GM21381 (cell line): ENCODE measurements at regions not wholly inside any gene's neighbourhood (a gene's known extent, or its start where the extent isn't known, plus 50 kb on each side); places are given as distances from the start of the nearest gene placed in this dataset.
A peak's percentile ranks its signal among the peaks of the same experiment; 100 is the strongest.

ENCODE experiments used
- ATAC-seq: cut with Tn5 transposase; IDR thresholded peaks from one replicate; pipeline ENCODE4 v1.9.1; 2021; ENCODE audit warnings: mild to moderate bottlenecking, moderate library complexity; ENCODE audit not compliant: unreplicated experiment

- ATAC-seq, result no peak
These were observed 52.5 kb upstream of the RPL34 start for GRCh38 chr4:108567831-108568230.

GRCh38 chr4:108561116-108561515, 59.3 kb upstream of the RPL34 start:
- ATAC-seq, result no peak

- no peak for ATAC-seq
These were observed 59.8 kb upstream of the RPL34 start for GRCh38 chr4:108560616-108561015.

GRCh38 chr4:108559911-108560310, 60.5 kb upstream of the RPL34 start:
- no peak for ATAC-seq

GRCh38 chr4:108559068-108559793, 61.1 kb upstream of the RPL34 start:
- ATAC-seq, result no peak

GRCh38 chr4:108556588-108557200, 63.7 kb upstream of the RPL34 start:
- no peak for ATAC-seq

- no peak for ATAC-seq
These were observed 64.2 kb upstream of the RPL34 start for GRCh38 chr4:108556166-108556565.

DNA sequence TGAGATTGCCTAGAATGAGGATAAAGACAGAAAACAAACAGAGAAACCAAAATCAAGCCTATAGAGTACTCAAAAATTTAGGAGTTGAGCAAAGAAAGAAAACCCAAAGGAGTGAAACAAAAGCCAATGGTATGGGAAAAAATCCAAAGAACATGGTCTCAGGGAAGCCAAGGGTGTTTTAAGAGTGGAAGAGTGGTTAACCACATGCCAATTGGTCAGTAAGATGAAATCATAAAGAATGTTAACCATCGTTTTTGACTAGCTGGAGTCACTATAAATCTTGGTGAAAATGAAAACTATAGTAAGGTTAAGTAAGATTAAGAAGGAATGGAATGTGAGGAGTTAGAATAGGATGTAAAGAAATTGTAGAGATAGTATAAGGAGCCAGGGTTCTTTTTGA, 64.7 kb upstream of the RPL34 start:
- no peak for ATAC-seq

- ATAC-seq, result no peak
These were observed 72.7 kb upstream of the RPL34 start for GRCh38 chr4:108547682-108548081.

- ATAC-seq, result no peak
These were observed 73.6 kb upstream of the RPL34 start for GRCh38 chr4:108546728-108547127.

DNA sequence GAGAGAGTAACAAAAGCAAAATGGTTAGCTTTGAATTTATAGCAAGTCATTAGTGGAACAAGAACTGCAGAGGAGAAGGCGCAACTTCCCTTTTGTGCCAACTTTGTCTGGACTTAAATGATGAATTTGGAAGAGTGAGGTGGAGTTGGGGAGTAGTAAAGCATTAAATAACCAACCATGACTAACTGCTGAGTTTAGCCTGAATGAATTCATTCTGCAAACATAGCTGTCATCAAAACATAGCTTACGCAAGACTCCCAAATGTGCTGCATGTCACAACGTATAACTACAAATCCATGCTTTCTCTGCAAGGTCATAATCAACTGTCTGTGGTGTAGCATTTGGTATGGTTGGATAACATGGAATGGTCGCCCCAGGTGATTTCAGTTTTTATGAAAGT, 75.9 kb upstream of the RPL34 start:
- ATAC-seq, result no peak

GRCh38 chr4:108543359-108543968, 76.9 kb upstream of the RPL34 start:
- no peak for ATAC-seq

GRCh38 chr4:108540536-108540935, 79.8 kb upstream of the RPL34 start:
- ATAC-seq, result peak; percentile 68

- no peak for ATAC-seq
These were observed 83.8 kb upstream of the RPL34 start for GRCh38 chr4:108536577-108536976.

GRCh38 chr4:108535757-108536156, 84.6 kb upstream of the RPL34 start:
- no peak for ATAC-seq

GRCh38 chr4:108533876-108534275, 86.5 kb upstream of the RPL34 start:
- no peak for ATAC-seq

DNA sequence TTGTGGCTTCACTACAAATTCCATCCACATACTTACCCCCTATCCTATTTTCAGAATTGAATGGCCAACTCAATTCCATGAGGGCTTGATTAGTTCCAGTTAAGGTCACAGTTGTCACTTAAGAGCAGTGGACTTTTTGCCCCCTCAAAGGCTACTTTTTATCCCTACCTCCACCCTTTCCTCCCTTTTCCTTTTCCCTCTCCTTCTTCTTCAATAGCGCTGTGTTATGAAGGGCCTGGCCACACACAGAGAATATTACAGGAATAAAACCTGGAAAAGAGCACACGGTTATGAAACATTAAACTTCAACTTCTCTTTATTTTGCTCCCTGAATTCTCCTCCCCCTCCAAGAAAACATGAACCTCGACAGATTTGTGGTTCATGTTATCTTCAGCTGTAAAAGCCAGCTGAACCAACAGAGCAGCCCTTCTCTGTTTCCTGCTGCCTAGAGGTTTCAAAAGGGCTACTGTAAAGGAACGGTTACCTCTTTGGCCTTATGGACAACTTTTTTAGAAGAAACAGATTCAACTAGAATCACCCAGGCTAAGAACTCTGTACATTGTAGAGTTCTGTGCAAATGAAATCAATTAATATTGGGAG, 87.0 kb upstream of the RPL34 start:
- ATAC-seq, result no peak

- ATAC-seq, result no peak
These were observed 87.6 kb upstream of the RPL34 start for GRCh38 chr4:108532738-108533137.

GRCh38 chr4:108532187-108532586, 88.2 kb upstream of the RPL34 start:
- ATAC-seq, result no peak

DNA sequence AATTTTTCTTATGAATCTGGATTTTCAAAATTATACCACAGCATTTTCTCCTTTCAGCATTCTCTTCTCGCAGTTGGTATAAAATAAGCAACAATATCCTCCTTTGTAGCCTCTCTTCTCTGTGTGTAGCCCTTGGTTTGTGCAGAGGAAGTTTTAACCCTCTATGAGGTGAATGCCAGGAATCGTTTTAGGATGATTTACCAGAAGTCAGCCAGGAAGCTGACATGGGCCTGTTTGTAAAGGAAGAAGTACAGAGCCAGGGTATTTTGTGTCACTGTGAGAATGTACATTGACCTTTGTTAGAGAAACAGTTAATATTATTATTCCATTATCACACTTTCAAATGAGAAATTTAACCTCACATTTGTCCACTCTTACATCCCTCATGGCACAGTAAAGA, 88.9 kb upstream of the RPL34 start:
- ATAC-seq, result no peak

DNA sequence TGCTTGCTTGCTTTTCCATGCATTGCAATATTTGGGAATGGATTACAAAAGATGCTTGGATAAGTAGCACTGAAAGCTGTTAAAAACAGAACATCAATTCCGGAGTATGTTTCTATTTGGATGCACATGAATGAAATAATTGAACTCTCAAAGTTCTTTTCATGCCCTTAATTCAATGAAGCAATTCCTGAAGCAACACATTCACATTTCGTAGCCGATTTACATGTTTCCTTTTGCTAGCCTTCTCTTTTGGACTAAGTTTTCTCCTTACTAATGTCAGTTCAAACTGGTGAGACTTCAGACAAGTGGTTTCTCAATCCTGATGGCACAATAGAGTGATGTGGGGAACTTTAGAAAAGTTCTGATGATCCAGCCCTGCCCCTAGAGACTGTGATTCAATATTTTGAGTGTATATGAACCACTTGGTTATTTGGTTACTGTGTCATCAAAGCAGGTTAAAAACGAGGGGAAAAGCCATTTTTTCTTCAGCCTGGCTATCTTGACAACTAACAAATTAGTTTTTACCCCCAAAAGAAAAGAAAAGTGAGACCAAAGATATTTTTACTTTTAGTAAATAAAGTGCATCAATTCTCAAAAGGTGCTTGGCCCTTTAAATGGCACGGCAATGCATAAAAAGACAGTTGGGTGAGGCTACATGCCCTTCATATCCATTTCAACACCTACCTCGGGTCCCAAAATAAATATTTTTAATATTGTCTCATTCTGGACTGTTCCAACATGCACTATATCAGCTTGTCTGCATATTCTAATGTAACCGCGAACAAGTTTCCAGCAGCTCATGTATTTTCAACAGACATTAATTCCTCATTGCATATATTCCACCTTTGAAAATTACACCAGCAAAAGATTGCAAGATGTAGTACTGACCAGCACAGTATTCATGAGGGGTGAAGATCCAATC, 90.1 kb upstream of the RPL34 start:
- no peak for ATAC-seq
